Brain microvascular endothelial cell (primary cell): ENCODE measurements at regions not wholly inside any gene's neighbourhood (a gene's known extent, or its start where the extent isn't known, plus 50 kb on each side); places are given as distances from the start of the nearest gene placed in this dataset.

Source experiments
- DNase-seq: peaks from one replicate; pipeline ENCODE4 v3.0.0-alpha.2; 2020
- H3K27ac ChIP-seq: fragments of 250-450 bp; sonication (Bioruptor Pico); 2 replicates; pipeline ENCODE4 v1.5.1; 2020; ENCODE audit warnings: mild to moderate bottlenecking, moderate library complexity
- H3K27me3 ChIP-seq: fragments of 250-450 bp; sonication (Bioruptor Pico); replicated peaks from 2 replicates; pipeline ENCODE4 v1.5.1; 2020; ENCODE audit warnings: mild to moderate bottlenecking
- H3K36me3 ChIP-seq: fragments of 250-450 bp; sonication (Bioruptor Pico); replicated peaks from 2 replicates; pipeline ENCODE4 v1.5.1; 2020; ENCODE audit warnings: mild to moderate bottlenecking
- H3K4me3 ChIP-seq: 2 replicates; pipeline ENCODE4 v1.5.1; 2011; ENCODE audit warnings: low read depth, mild to moderate bottlenecking, control low read depth, low read length, moderate library complexity
- CTCF ChIP-seq: IDR thresholded peaks from 2 replicates; pipeline ENCODE4 v1.5.1; 2011; ENCODE audit warnings: low read depth, mild to moderate bottlenecking, moderate library complexity, low read length, control low read depth, inconsistent platforms; ENCODE audit errors: missing control alignments
- in situ Hi-C: cut with HindIII; loops from 2 replicates; pipeline ENCODE4 v1.10.0; 2017; ENCODE audit warnings: low sequenced_read_pairs, low pct_ligation_motif_present

- Histone ChIP-seq H3K36me3 (no peaks in the 10 kb centered on the region), H3K27me3 (no peaks in the 10 kb centered on the region), H3K4me3 (no peak overlapping the region), H3K27ac (no peak overlapping the region)
- in situ Hi-C loops = no loop called here
- DNase-seq = no peak
- TF ChIP-seq CTCF = no peak
Observed at GRCh38 chr6:170186941-170187668, 103.8 kb downstream of the DLL1 start.

- Histone ChIP-seq H3K4me3 (no peak overlapping the region), H3K27me3 (no peaks in the 10 kb centered on the region), H3K36me3 (no peaks in the 10 kb centered on the region), H3K27ac (no peak overlapping the region)
- TF ChIP-seq CTCF = no peak
- no peak for DNase-seq
- in situ Hi-C loops = no loop called here
Observed at GRCh38 chr6:170186006-170186935, 104.6 kb downstream of the DLL1 start.

GRCh38 chr6:170185175-170185978 lies 105.5 kb downstream of the DLL1 start:
- no peak for DNase-seq
- no peaks in the 10 kb centered on the region for H3K27me3 ChIP-seq
- no peaks in the 10 kb centered on the region for H3K36me3 ChIP-seq
- TF ChIP-seq CTCF = no peak
- in situ Hi-C loops = no loop called here
- no peak overlapping the region for H3K27ac ChIP-seq
- H3K4me3 ChIP-seq = no peak overlapping the region

- Histone ChIP-seq H3K4me3 (no peak overlapping the region), H3K27ac (no peak overlapping the region), H3K27me3 (no peaks in the 10 kb centered on the region), H3K36me3 (no peaks in the 10 kb centered on the region)
- no peak for TF ChIP-seq CTCF
- no peak for DNase-seq
- in situ Hi-C loops = no loop called here
Observed at GRCh38 chr6:170184316-170184715, 106.6 kb downstream of the DLL1 start.

GRCh38 chr6:170183521-170183920 lies 107.4 kb downstream of the DLL1 start:
- no peaks in the 10 kb centered on the region for H3K36me3 ChIP-seq
- in situ Hi-C loops = no loop called here
- H3K27ac ChIP-seq = no peak overlapping the region
- DNase-seq = no peak
- no peak overlapping the region for H3K4me3 ChIP-seq
- no peaks in the 10 kb centered on the region for H3K27me3 ChIP-seq
- no peak for TF ChIP-seq CTCF
